HEK293 (cell line): ENCODE measurements at regions not wholly inside any gene's neighbourhood (a gene's known extent, or its start where the extent isn't known, plus 50 kb on each side); places are given as distances from the start of the nearest gene placed in this dataset.
A peak's percentile ranks its signal among the peaks of the same experiment; 100 is the strongest.

ENCODE experiments used
- ATF2 ChIP-seq: fragments of 450-650 bp; formaldehyde crosslinking; IDR thresholded peaks from 2 replicates; pipeline ENCODE4 v1.5.1; 2016; ENCODE audit warnings: missing biosample characterization, missing genetic modification characterization, low read depth
- BCL6B ChIP-seq: fragments of 450-650 bp; formaldehyde crosslinking; IDR thresholded peaks from 2 replicates; pipeline ENCODE4 v1.5.1; 2017; ENCODE audit warnings: missing biosample characterization, missing genetic modification characterization
- ELK4 ChIP-seq: IDR thresholded peaks from 2 replicates; pipeline ENCODE4 v1.6.1; 2011; ENCODE audit warnings: mild to moderate bottlenecking, low read depth, low read length, borderline replicate concordance
- GFI1B ChIP-seq: fragments of 450-650 bp; formaldehyde crosslinking; IDR thresholded peaks from 2 replicates; pipeline ENCODE4 v1.5.1; 2016; ENCODE audit warnings: missing biosample characterization, missing genetic modification characterization
- HOXD13 ChIP-seq: sonication (generic); formaldehyde crosslinking; IDR thresholded peaks from 2 replicates; pipeline ENCODE4 v1.8.0; 2022; ENCODE audit warnings: missing genetic modification reagents, borderline replicate concordance
- OVOL3 ChIP-seq: fragments of 450-650 bp; formaldehyde crosslinking; IDR thresholded peaks from 2 replicates; pipeline ENCODE4 v1.5.1; 2016; ENCODE audit warnings: missing biosample characterization, missing genetic modification characterization
- PRDM2 ChIP-seq: fragments of 450-650 bp; formaldehyde crosslinking; IDR thresholded peaks from 2 replicates; pipeline ENCODE4 v1.5.1; 2016; ENCODE audit warnings: missing biosample characterization, missing genetic modification characterization, borderline replicate concordance
- ZBTB48 ChIP-seq: fragments of 450-650 bp; formaldehyde crosslinking; IDR thresholded peaks from 2 replicates; pipeline ENCODE4 v1.5.1; 2016; ENCODE audit warnings: missing biosample characterization, missing genetic modification characterization
- ZNF302 ChIP-seq: fragments of 450-650 bp; formaldehyde crosslinking; IDR thresholded peaks from 2 replicates; pipeline ENCODE4 v1.5.1; 2016; ENCODE audit warnings: missing biosample characterization, missing genetic modification characterization, low read depth
- ZNF341 ChIP-seq: fragments of 450-650 bp; formaldehyde crosslinking; IDR thresholded peaks from 2 replicates; pipeline ENCODE4; 2016; ENCODE audit warnings: low read depth, missing biosample characterization, missing genetic modification characterization
- ZNF362 ChIP-seq: fragments of 450-650 bp; formaldehyde crosslinking; IDR thresholded peaks from 2 replicates; pipeline ENCODE4 v1.5.1; 2016; ENCODE audit warnings: missing biosample characterization, missing genetic modification characterization
- ZNF366 ChIP-seq: fragments of 450-650 bp; formaldehyde crosslinking; conservative IDR thresholded peaks from 2 replicates; pipeline ENCODE4 v1.5.1; 2016; ENCODE audit warnings: missing biosample characterization, missing genetic modification characterization
- ZNF518A ChIP-seq: fragments of 450-650 bp; formaldehyde crosslinking; conservative IDR thresholded peaks from 2 replicates; pipeline ENCODE4 v1.5.1; 2016; ENCODE audit warnings: low read depth, missing biosample characterization, missing genetic modification characterization
- ZNF747 ChIP-seq: fragments of 450-650 bp; formaldehyde crosslinking; IDR thresholded peaks from 2 replicates; pipeline ENCODE4 v1.5.1; 2016; ENCODE audit warnings: missing biosample characterization, missing genetic modification characterization
- ZNF776 ChIP-seq: fragments of 450-650 bp; formaldehyde crosslinking; IDR thresholded peaks from 2 replicates; pipeline ENCODE4 v1.5.0; 2017; ENCODE audit warnings: missing biosample characterization, missing genetic modification characterization, borderline replicate concordance
- ZSCAN18 ChIP-seq: fragments of 450-650 bp; formaldehyde crosslinking; IDR thresholded peaks from 2 replicates; pipeline ENCODE4 v1.5.1; 2016; ENCODE audit warnings: missing biosample characterization, missing genetic modification characterization

- TF ChIP-seq PRDM2 (tag by site-specific recombination): no peak
- no peak for TF ChIP-seq ZNF776 (tag by site-specific recombination)
- TF ChIP-seq ZNF341 (tag by site-specific recombination): no peak
- no peak for TF ChIP-seq ZNF747 (tag by site-specific recombination)
- TF ChIP-seq ZBTB48: no peak
- no peak for TF ChIP-seq ATF2 (tag by site-specific recombination)
- TF ChIP-seq ZNF362 (tag by site-specific recombination): no peak
- TF ChIP-seq GFI1B (tag by site-specific recombination): 0 out of 2 replicates have a peak, but pooled peaks have one; percentile 66
- TF ChIP-seq HOXD13 (CRISPR knock-in tag): no peak
- TF ChIP-seq ZNF518A (tag by site-specific recombination): no peak
- TF ChIP-seq ZSCAN18: no peak
- TF ChIP-seq BCL6B (tag by site-specific recombination): no peak
- no peak for TF ChIP-seq ZNF302 (tag by site-specific recombination)
- no peak for TF ChIP-seq ELK4
- TF ChIP-seq ZNF366 (tag by site-specific recombination): no peak
- no peak for TF ChIP-seq OVOL3
Observed at GRCh38 chr4:30939684-30940083, 219.5 kb downstream of the PCDH7 start (continued).
